GM21360 (cell line): ENCODE measurements at regions not wholly inside any gene's neighbourhood (a gene's known extent, or its start where the extent isn't known, plus 50 kb on each side); places are given as distances from the start of the nearest gene placed in this dataset.

ENCODE experiments used
- ATAC-seq: cut with Tn5 transposase; IDR thresholded peaks from one replicate; pipeline ENCODE4 v1.9.1; 2021; ENCODE audit warnings: mild to moderate bottlenecking, moderate library complexity; ENCODE audit not compliant: unreplicated experiment

DNA sequence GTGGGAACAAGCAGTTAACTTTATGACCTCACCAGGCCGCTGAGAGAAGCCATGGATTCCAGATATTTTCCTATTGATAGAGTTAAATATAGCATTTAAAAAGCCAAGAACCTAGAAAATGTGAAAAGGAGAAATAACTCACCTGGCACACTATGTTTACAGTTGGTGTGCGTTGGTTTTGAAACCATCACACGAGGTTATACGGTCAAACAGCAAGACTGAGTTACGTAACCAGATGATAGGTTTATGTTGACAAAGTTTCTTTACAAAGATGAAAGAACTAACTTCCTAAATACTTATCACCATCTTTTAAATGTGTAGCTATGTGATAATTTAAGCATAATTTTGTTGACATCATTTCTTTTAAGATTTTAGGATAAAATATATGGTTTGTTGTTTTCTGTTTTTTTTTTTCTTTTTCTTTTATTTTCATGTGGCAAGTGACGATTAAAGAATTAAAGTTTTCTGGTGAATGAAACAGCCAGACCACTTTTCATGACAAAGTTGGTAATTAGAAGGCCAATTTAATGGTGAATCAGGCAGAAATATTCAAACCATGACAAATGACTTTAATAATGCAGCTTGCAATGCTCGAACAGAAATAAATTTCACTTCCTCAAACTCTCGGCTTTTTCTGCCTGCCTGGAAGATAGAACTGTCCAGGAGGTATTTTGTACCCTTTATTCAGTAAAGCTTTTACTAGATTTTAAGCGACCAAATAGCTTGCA, 339.1 kb upstream of the OBI1 start:
- ATAC-seq: no peak

DNA sequence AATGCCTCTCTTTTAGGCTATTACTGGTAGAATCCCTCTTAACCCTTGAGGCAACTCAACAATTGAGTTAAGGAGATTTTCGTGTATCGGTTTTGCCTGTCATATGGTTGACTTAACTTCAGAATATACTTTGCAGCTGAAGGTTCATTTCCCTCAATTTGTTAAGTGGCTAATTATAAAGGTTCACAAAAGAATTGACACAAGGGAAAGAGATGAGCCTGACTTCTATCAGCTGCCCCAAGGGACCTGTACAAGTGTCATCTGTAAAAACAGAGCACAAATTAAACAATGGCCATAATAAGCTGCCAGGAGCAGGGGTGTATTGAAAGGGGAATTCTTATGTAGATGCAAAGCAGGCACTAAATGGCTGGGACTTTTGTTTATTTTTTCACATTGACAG, 334.8 kb upstream of the OBI1 start:
- no peak for ATAC-seq

DNA sequence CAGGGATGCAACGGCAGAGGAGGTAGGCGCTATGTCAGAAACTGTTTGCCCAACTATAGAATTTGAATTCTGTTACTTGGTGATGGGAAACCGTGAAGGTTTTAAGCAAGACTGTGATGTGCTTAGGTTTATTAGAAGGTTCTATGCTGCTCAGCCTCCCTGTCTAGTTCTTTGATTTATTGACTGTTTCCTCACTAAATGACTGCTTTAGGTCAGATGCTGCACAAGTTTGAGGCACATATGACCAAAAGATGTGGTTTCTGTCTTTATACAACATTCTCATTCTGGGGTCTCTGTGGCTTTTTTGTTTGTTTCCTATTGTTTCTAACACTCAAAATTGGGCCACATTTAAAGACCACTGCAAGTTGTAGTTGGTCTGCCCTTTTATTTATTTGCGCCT, 323.0 kb upstream of the OBI1 start:
- ATAC-seq: no peak

- no peak for ATAC-seq
These were observed 320.4 kb upstream of the OBI1 start for GRCh38 chr13:78979349-78979748.

- ATAC-seq: peak; percentile 86
These were observed 319.5 kb upstream of the OBI1 start for GRCh38 chr13:78978381-78978998.

- ATAC-seq: no peak
These were observed 318.4 kb upstream of the OBI1 start for GRCh38 chr13:78977311-78977710.

- no peak for ATAC-seq
These were observed 317.7 kb upstream of the OBI1 start for GRCh38 chr13:78976696-78977095.

- ATAC-seq: no peak
These were observed 313.6 kb upstream of the OBI1 start for GRCh38 chr13:78972561-78972960.

GRCh38 chr13:78971355-78972025, 312.5 kb upstream of the OBI1 start:
- no peak for ATAC-seq

DNA sequence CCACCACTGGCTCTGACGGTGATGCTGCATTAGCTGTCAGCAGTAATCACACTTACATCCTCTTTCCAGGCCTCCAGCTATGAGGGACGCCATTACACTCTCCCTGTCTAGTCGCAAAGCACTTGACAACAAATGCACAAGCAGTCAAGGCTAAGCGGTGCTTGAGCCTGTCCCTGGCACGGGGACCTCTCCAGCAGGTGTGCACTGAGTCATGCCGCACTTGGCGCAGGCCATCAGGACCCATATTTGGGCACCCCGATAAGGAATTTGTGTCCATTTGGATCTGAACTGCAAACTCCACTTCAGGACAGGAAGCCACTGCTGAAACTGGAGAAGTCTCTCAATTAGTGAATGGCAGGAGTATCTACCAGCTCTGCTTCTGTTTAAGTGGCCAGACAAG, 301.9 kb upstream of the OBI1 start:
- ATAC-seq: no peak

DNA sequence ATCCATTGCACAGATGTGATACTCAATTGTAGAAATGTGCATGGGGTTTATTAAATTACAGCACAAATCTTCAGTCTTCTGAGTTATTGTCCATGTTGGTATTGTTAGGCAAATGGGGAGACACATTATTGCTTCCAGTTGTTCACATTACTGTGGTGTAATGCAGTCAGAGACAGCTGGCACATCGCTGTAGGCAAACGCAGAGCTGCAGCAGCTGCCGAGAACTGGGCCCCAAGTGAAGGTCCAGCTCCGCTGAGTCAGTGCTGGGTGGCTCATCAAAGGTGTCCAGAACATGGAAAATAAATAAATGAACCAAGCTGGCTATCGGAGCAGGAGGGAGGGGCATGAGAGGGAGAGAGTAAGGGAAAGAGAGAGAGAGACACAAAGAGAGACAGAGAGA, 299.1 kb upstream of the OBI1 start:
- no peak for ATAC-seq

- ATAC-seq: no peak
These were observed 281.6 kb upstream of the OBI1 start for GRCh38 chr13:78940455-78941130.

- no peak for ATAC-seq
These were observed 275.4 kb upstream of the OBI1 start for GRCh38 chr13:78934336-78934735.

GRCh38 chr13:78915015-78915414, 256.1 kb upstream of the OBI1 start:
- ATAC-seq: no peak

DNA sequence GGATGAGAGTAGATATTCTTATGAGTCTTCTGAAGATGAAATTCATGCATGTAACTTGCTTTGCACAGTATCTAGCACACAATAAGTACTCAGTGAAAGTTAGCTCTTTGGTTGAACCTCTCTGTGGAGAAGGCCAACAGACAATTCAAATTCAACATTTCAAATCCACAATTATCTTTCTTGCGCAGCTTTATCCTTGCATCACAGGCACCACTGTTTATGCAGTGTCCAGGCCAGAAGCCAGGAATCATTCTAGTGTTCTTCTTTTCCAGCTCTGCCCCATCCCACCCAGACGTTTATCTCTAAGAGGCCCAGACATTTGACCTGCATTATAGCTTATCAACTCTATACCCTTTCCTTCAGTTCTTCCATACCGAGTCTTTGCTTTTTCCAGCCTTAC, 254.7 kb upstream of the OBI1 start:
- no peak for ATAC-seq

- no peak for ATAC-seq
These were observed 251.2 kb upstream of the OBI1 start for GRCh38 chr13:78910147-78910546.

GRCh38 chr13:78909276-78909675, 250.3 kb upstream of the OBI1 start:
- no peak for ATAC-seq

GRCh38 chr13:78907006-78907405, 248.1 kb upstream of the OBI1 start:
- ATAC-seq: no peak

GRCh38 chr13:78897200-78897599, 238.2 kb upstream of the OBI1 start:
- ATAC-seq: no peak

GRCh38 chr13:78884571-78884970, 225.6 kb upstream of the OBI1 start:
- no peak for ATAC-seq

DNA sequence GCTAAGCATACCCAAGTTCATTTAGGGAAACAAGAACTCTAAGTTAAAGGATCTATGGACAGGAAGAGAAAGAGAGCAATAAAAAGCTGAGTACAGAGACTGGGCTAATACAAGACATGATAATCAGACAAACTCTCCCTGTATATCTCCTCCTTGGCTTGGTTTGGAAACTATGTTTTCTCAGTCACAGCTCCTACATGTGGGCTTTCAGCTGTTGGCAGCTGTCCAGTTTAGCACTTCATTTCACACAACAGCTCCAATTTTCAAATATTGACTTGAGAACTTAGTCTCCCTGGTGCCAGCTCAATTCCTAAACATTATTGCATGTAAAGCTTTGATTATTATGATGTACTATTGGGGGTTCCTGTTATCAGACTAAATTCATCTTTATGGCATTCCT, 222.8 kb upstream of the OBI1 start:
- no peak for ATAC-seq

GRCh38 chr13:78881054-78881453, 222.1 kb upstream of the OBI1 start:
- no peak for ATAC-seq
